HL-60 (cell line): ENCODE measurements at regions not wholly inside any gene's neighbourhood (a gene's known extent, or its start where the extent isn't known, plus 50 kb on each side); places are given as distances from the start of the nearest gene placed in this dataset.

Source experiments
- CTCF ChIP-seq: IDR thresholded peaks from one replicate; pipeline ENCODE4 v1.5.1; 2011; ENCODE audit warnings: low read length, control low read depth, inconsistent platforms; ENCODE audit not compliant: insufficient read depth
- POLR2AphosphoS5 ChIP-seq: IDR thresholded peaks from 2 replicates; pipeline ENCODE4 v1.6.1; 2012; ENCODE audit warnings: low read depth

DNA sequence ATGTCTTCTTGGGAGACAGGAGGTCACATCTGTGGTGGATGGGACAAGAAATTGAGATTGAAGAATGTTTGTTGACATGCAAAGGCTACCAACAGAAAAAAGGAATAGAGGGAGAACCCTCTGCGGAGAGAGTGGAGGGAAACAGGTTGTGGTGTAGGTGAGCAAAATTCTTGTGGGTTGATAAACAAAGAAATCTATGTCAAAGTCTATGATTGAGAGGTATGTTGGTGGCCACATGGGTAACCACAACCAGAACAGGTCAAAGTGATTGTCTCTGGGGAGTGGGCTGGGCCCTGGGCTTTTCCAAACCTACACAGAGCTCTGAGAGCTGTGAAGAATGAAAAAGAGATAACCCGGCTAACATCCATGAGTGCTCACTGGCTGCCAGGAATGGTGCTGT lies 62.8 kb upstream of the NCK2 start:
- no peak for TF ChIP-seq CTCF
- TF ChIP-seq POLR2AphosphoS5, result no peak
